ENCODE measurements at regions not wholly inside any gene's neighbourhood (a gene's known extent, or its start where the extent isn't known, plus 50 kb on each side); places are given as distances from the start of the nearest gene placed in this dataset.

DNA sequence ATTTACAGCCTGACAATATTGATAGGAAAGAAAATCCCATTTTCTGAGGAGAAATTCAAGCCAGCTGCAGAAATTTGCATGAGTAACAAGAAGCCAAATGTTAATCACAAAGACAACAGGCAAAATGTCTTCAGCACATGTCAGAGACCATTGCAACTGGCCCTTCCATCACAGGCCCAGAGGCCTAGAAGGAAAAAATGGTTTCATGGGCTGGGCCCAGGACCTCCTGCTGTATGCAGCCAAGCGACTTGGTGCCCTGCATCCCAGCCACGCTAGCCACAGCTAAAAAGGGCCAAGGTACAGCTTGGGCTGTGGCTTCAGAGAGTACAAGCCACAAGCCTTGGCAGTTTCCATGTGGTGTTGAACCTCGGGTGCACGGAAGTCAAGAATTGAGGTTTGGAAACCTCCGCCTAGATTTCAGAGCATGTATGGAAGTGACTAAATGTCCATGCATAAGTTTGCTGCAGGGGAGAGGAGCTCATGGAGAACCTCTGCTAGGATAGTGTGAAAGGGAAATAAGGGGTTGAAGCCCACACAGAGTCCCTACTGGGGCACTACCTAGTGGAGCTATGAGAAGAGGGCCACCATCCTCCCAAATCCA is 1474.0 kb downstream of the PCDH9 start:
- TF ChIP-seq, protein P1, sequence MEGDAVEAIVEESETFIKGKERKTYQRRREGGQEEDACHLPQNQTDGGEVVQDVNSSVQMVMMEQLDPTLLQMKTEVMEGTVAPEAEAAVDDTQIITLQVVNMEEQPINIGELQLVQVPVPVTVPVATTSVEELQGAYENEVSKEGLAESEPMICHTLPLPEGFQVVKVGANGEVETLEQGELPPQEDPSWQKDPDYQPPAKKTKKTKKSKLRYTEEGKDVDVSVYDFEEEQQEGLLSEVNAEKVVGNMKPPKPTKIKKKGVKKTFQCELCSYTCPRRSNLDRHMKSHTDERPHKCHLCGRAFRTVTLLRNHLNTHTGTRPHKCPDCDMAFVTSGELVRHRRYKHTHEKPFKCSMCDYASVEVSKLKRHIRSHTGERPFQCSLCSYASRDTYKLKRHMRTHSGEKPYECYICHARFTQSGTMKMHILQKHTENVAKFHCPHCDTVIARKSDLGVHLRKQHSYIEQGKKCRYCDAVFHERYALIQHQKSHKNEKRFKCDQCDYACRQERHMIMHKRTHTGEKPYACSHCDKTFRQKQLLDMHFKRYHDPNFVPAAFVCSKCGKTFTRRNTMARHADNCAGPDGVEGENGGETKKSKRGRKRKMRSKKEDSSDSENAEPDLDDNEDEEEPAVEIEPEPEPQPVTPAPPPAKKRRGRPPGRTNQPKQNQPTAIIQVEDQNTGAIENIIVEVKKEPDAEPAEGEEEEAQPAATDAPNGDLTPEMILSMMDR (conservative IDR thresholded peaks at IDR 0.05): no peak
- H3K27ac ChIP-seq: no peak overlapping the region

DNA sequence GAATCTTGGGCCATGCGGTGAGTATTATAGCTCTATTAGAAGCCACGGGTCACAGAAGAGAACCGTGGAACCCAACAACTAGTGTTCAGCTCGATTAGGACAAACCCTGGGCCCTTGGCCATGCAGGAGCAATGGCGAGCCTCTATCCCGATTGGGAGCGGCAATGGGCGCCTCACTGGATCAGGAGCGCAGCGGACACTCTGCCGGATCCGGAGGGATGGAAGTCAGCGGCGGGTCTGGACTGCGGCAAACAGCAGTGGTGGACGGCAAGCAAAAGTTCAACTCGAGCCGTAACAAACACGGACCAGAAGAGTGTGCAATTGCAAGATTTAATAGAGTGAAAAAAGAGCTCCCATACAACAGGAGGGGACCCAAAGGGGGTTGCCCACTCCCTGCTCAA is 1481.9 kb downstream of the PCDH9 start:
- TF ChIP-seq, protein P1 (conservative IDR thresholded peaks at IDR 0.05): no peak
- no peak overlapping the region for H3K27ac ChIP-seq

DNA sequence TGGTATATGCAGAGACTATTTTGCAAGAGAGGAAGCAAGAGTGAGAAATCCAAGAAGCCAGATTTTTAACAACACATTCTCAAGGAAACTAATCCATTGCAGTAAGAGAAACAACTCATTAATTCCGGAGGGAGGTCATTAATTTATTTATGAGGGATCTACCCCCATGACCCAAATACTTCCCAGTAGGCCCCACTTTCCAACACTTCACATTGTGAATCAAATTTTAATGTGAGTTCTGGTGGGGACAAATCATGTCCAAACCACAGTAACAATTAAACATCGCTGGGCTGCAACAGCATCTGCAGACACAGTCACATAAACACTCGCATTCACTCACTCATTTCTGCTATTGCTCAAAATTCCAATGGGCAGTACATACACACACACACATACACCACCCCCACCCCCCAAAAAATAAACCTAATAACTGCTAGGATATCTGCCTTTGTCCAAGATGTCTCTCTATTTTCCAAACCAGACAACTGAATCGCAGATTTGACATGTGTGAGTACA is 1483.7 kb downstream of the PCDH9 start:
- TF ChIP-seq, protein P1 (conservative IDR thresholded peaks at IDR 0.05): no peak
- no peak overlapping the region for H3K27ac ChIP-seq

DNA sequence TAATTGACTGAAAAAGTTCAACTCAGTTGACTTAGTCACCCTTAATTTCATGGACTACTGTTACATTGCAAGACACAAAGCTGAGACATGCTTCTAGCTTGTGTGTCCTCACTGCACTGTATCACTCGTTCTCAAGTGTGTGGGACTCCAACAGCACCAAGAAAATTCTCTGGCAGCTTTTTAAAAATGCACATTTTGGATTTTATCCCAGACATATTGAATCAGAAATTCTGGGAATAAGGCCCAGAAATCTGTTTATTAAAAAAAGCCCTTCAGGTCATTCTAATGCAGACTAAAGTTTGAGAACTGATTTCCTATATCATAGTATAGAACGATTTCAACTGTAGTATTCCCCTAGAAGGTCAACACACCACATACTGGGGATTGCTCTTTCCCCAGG is 1485.3 kb downstream of the PCDH9 start:
- H3K27ac ChIP-seq: no peak overlapping the region
- TF ChIP-seq, protein P1 (conservative IDR thresholded peaks at IDR 0.05): no peak

DNA sequence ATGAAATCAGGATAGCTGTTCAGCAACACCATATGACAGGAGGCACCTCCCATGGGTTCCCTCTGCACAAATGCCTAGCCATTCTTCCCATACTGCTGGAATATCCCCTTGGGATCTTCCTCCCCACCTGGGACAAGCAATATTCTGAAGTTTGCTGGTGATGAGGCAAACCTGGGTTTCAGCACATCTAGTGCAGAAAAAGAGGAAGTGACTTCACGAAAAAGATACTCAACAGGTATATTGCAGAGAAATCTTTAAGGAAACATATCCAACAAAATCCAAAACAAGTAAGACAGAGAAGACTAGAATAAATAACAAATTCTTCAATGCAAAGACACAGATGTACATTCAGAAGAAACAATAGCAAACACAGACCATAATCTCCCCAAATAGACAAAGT is 1497.0 kb downstream of the PCDH9 start:
- no peak overlapping the region for H3K27ac ChIP-seq
- TF ChIP-seq, protein P1 (conservative IDR thresholded peaks at IDR 0.05): no peak

DNA sequence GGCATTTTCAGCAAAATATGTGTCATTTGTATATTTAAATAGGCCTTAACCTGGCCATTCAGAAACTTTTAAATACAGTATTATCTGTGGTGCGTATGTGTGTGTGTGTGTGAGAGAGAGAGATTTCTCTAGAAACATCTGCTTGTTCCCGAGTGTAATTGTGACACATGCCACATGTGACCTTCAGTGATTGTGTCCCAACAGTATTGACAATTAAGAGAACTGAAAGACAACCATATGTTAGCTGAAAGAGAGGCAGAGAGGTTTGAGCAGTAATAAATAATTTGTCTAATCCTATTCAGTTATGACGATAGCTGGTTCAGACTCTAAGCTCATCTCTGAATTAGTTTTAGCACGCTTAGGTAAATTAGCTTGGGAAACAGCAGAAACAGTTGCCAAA is 1503.1 kb downstream of the PCDH9 start:
- H3K27ac ChIP-seq: no peak overlapping the region
- TF ChIP-seq, protein P1 (conservative IDR thresholded peaks at IDR 0.05): no peak

DNA sequence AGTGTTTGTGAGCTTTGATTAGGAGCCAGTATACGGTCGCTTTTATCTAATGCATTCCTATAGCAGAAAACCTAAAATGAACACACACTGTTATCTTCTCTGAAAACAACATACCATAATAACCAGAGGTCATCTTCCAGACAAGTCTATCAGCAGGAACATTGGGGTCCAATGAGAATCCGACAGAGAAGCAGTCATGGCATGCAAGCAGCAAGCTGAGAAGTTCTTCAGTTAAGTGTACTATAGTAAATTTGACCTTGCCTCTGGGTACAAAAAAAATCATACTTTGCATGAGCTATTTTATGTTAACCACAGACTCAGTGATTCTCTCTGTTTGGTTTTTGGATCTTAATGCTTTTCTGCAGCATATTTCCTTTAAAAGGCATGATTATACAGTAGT is 1505.1 kb downstream of the PCDH9 start:
- TF ChIP-seq, protein P1 (conservative IDR thresholded peaks at IDR 0.05): no peak
- H3K27ac ChIP-seq: no peak overlapping the region
